SK-N-SH (cell line): ENCODE measurements at regions not wholly inside any gene's neighbourhood (a gene's known extent, or its start where the extent isn't known, plus 50 kb on each side); places are given as distances from the start of the nearest gene placed in this dataset.
"Not testable (repeated sequence)": the region's sequence is repeated elsewhere in the genome, so short reads cannot be mapped to it uniquely, and the experiment has no call there.

Source experiments
- CTCF ChIA-PET: fragments of 300-600, 350-600 bp; formaldehyde crosslinking; extraction: SDS; loops from one replicate; lab custom pipeline; 2021; lab: Yijun Ruan, JAX
- POLR2A ChIA-PET: fragments of 350-600 bp; sonication (Branson Sonifier 250); formaldehyde crosslinking; extraction: SDS; loops from one replicate; lab custom pipeline; 2020; ENCODE audit warnings: antibody characterized with exemption, inconsistent platforms; lab: Yijun Ruan, JAX
- DNase-seq: peaks from one replicate; pipeline ENCODE4 v3.0.0; 2012
- H2AFZ ChIP-seq: fragments of 200-600 bp; sonication (generic); 2 replicates; pipeline ENCODE4 v1.8.1; 2016; ENCODE audit warnings: antibody characterized with exemption, mild to moderate bottlenecking, low read depth
- H3F3A ChIP-seq: fragments of 200-600 bp; sonication (generic); replicated peaks from 2 replicates; pipeline ENCODE3; 2016; ENCODE audit warnings: antibody characterized with exemption, mild to moderate bottlenecking; ENCODE audit not compliant: insufficient read depth
- H3K27ac ChIP-seq, 2 experiments: fragments of 200-500 bp in 1 of 2; fragments of 200-600 bp in 1 of 2; sonication (Bioruptor generic) in 1 of 2; sonication (generic), shearing (Covaris generic) in 1 of 2; 2 replicates each; pipeline versions ENCODE4 v1.5.1 to v1.6.1; 2014 to 2016; ENCODE audit warnings: low read depth in 2 of 2, inconsistent platforms in 1 of 2, low read length in 1 of 2, mild to moderate bottlenecking in 1 of 2, mixed read lengths in 1 of 2
- H3K27me3 ChIP-seq: fragments of 200-600 bp; sonication (generic), shearing (Covaris generic); 2 replicates; pipeline ENCODE4 v1.6.1; 2016; ENCODE audit warnings: mixed run types; ENCODE audit not compliant: insufficient read depth
- H3K36me3 ChIP-seq, 2 experiments: fragments of 200-500 bp in 1 of 2; fragments of 200-600 bp in 1 of 2; sonication (Bioruptor generic) in 1 of 2; sonication (generic) in 1 of 2; replicated peaks in 1 of 2; 2 replicates each; pipeline versions ENCODE3 to v1.5.1; 2014 to 2016; ENCODE audit warnings: low read length in 1 of 2, mild to moderate bottlenecking in 1 of 2; ENCODE audit not compliant: insufficient read depth in 2 of 2, control insufficient read depth in 1 of 2
- H3K4me1 ChIP-seq, 2 experiments: fragments of 200-500 bp in 1 of 2; fragments of 200-600 bp in 1 of 2; sonication (Bioruptor generic) in 1 of 2; sonication (generic), shearing (Covaris generic) in 1 of 2; 2 replicates each; pipeline versions ENCODE4 v1.5.1 to v1.6.1; 2014 to 2016; ENCODE audit warnings: low read depth in 1 of 2, low read length in 1 of 2, mixed run types in 1 of 2; ENCODE audit not compliant: insufficient read depth in 2 of 2, control insufficient read depth in 1 of 2
- H3K4me2 ChIP-seq: fragments of 200-600 bp; sonication (generic), shearing (Covaris generic); 2 replicates; pipeline ENCODE4 v1.6.1; 2017; ENCODE audit warnings: mixed run types
- H3K4me3 ChIP-seq, 2 experiments: fragments of 200-500 bp in 1 of 2; fragments of 200-600 bp in 1 of 2; sonication (Bioruptor generic) in 1 of 2; sonication (generic), shearing (Covaris generic) in 1 of 2; 2 replicates each; pipeline versions ENCODE4 v1.5.1 to v1.8.1; 2014 to 2016; ENCODE audit warnings: low read depth in 2 of 2, inconsistent platforms in 1 of 2, low read length in 1 of 2, mild to moderate bottlenecking in 1 of 2, mixed read lengths in 1 of 2, moderate library complexity in 1 of 2
- H3K79me2 ChIP-seq: fragments of 200-600 bp; sonication (generic); 2 replicates; pipeline ENCODE4 v1.8.1; 2017; ENCODE audit warnings: mild to moderate bottlenecking; ENCODE audit not compliant: insufficient read depth
- H3K9ac ChIP-seq: fragments of 200-600 bp; sonication (generic); 2 replicates; pipeline ENCODE4 v1.6.1; 2017; ENCODE audit warnings: mixed run types
- H3K9me2 ChIP-seq: fragments of 200-600 bp; sonication (generic); 2 replicates; pipeline ENCODE4 v1.6.1; 2017; ENCODE audit warnings: mixed run types
- H3K9me3 ChIP-seq: fragments of 200-600 bp; sonication (generic); 2 replicates; pipeline ENCODE4 v1.6.1; 2017; ENCODE audit warnings: mixed run types, mild to moderate bottlenecking, moderate library complexity
- H4K20me1 ChIP-seq: fragments of 200-600 bp; sonication (generic); 2 replicates; pipeline ENCODE4 v1.6.1; 2017; ENCODE audit warnings: mild to moderate bottlenecking, mixed run types; ENCODE audit not compliant: insufficient read depth
- CHD2 ChIP-seq: fragments of 150-350 bp; IDR thresholded peaks from 2 replicates; pipeline ENCODE4 v1.6.1; 2018; ENCODE audit warnings: low read length; ENCODE audit not compliant: partially characterized antibody
- FOSL2 ChIP-seq: IDR thresholded peaks from 2 replicates; pipeline ENCODE4 v1.4.0; 2012; ENCODE audit warnings: low read depth, mild to moderate bottlenecking, moderate library complexity, borderline replicate concordance
- GABPA ChIP-seq: IDR thresholded peaks from 2 replicates; pipeline ENCODE4 v1.4.0; 2012; ENCODE audit warnings: low read depth, mild to moderate bottlenecking
- MXI1 ChIP-seq: IDR thresholded peaks from 2 replicates; pipeline ENCODE4 v1.6.1; 2012; ENCODE audit warnings: mild to moderate bottlenecking, low read depth, low read length, improper control_type of control experiment
- RFX5 ChIP-seq: IDR thresholded peaks from 2 replicates; pipeline ENCODE4 v1.6.1; 2012; ENCODE audit warnings: mild to moderate bottlenecking, improper control_type of control experiment, low read length
- SIN3A ChIP-seq: IDR thresholded peaks from 2 replicates; pipeline ENCODE4 v1.6.1; 2012; ENCODE audit warnings: low read depth, mild to moderate bottlenecking, low read length, moderate library complexity, borderline replicate concordance
- SMC3 ChIP-seq: IDR thresholded peaks from 2 replicates; pipeline ENCODE4 v1.6.1; 2012; ENCODE audit warnings: low read depth, low read length, improper control_type of control experiment
- WGBS: methylation state at CpG from one replicate; pipeline ENCODE4 v1.1.6; 2017; ENCODE audit warnings: low lambda C conversion rate; 5-methylcytosine and 5-hydroxymethylcytosine counted together
- TF ChIP-seq, protein P1 (sequence below): IDR thresholded peaks from 2 replicates; pipeline ENCODE4 v1.4.0; 2012; ENCODE audit warnings: low read depth
- TF ChIP-seq, protein P2 (sequence below): fragments of 200-600 bp; sonication (generic); IDR thresholded peaks from 2 replicates; pipeline ENCODE4 v1.6.1; 2017; ENCODE audit warnings: antibody characterized with exemption, mild to moderate bottlenecking, moderate library complexity
- TF ChIP-seq, protein P3 (sequence below): IDR thresholded peaks from 2 replicates; pipeline ENCODE4 v1.4.0; 2012; ENCODE audit warnings: low read depth, borderline replicate concordance

DNA sequence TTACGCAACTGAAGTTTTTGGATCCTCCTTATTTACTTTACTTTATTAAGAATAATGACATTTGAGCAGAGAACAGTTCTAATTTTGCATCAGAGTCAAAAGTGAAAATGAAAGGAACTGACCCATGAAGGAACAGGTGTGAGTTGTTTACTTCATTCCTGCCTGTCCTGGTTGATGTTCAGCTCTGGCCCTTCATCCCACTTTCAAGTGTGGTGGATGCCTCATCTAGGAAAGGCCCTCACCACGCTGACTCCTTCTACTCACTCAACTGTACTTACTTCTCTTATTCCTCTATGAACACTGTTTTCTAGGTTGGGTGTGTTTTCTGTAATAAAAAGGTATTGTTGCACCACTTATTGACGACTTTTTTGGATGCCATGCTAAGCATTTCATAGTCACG lies 61.8 kb upstream of the PLEKHG4B start:
- Histone ChIP-seq H3K79me2 (no peaks in the 10 kb centered on the region), H3K9ac (no peak overlapping the region), H3K36me3 (no peaks in the 10 kb centered on the region), H3F3A (no peaks in the 10 kb centered on the region), H3K9me2 (no peaks in the 10 kb centered on the region), H3K9me3 (no peaks in the 10 kb centered on the region), H3K4me3 (no peak overlapping the region), H3K4me2 (no peak overlapping the region), H3K27me3 (peaks cover 12% of the 10 kb centered on the region; the same call in 1 of the 2 replicates), H3K27ac (no peak overlapping the region), H4K20me1 (no peaks in the 10 kb centered on the region), H3K4me1 (no peaks in the 10 kb centered on the region), H2AFZ (no peak overlapping the region)
- TF ChIP-seq RFX5 (no peak), SMC3 (no peak), FOSL2 (no peak), CHD2 (no peak), MXI1 (no peak), SIN3A (no peak), GABPA (no peak)
- TF ChIP-seq, protein P1, sequence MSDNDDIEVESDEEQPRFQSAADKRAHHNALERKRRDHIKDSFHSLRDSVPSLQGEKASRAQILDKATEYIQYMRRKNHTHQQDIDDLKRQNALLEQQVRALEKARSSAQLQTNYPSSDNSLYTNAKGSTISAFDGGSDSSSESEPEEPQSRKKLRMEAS = no peak
- TF ChIP-seq, protein P2, sequence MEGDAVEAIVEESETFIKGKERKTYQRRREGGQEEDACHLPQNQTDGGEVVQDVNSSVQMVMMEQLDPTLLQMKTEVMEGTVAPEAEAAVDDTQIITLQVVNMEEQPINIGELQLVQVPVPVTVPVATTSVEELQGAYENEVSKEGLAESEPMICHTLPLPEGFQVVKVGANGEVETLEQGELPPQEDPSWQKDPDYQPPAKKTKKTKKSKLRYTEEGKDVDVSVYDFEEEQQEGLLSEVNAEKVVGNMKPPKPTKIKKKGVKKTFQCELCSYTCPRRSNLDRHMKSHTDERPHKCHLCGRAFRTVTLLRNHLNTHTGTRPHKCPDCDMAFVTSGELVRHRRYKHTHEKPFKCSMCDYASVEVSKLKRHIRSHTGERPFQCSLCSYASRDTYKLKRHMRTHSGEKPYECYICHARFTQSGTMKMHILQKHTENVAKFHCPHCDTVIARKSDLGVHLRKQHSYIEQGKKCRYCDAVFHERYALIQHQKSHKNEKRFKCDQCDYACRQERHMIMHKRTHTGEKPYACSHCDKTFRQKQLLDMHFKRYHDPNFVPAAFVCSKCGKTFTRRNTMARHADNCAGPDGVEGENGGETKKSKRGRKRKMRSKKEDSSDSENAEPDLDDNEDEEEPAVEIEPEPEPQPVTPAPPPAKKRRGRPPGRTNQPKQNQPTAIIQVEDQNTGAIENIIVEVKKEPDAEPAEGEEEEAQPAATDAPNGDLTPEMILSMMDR = no peak
- TF ChIP-seq, protein P3, sequence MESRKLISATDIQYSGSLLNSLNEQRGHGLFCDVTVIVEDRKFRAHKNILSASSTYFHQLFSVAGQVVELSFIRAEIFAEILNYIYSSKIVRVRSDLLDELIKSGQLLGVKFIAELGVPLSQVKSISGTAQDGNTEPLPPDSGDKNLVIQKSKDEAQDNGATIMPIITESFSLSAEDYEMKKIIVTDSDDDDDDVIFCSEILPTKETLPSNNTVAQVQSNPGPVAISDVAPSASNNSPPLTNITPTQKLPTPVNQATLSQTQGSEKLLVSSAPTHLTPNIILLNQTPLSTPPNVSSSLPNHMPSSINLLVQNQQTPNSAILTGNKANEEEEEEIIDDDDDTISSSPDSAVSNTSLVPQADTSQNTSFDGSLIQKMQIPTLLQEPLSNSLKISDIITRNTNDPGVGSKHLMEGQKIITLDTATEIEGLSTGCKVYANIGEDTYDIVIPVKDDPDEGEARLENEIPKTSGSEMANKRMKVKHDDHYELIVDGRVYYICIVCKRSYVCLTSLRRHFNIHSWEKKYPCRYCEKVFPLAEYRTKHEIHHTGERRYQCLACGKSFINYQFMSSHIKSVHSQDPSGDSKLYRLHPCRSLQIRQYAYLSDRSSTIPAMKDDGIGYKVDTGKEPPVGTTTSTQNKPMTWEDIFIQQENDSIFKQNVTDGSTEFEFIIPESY = no peak
- WGBS = 11% methylated on average over 4 of the region's 4 CpGs
- ChIA-PET CTCF (no interaction called here), POLR2A (no interaction called here)
- DNase-seq = no peak

DNA sequence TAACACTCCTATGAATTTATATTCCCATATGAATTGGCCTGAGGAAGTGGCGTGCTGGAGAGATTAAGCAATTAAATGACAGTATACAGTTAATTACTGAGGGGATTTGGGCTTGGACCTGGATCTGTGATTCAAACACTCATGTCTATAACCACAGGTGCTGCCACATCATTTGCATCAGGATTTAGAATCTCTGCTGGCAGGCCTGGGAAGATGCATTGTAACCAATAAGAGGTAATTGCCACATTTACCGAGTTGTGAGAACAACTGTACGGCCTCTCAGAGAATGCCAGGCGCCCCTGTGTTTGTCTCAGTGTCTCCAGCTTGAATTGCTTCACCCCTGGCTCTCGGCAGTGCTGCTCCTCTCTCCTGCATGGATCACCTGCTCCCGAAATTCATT lies 61.4 kb upstream of the PLEKHG4B start:
- H3K9me2 ChIP-seq, H3K9ac ChIP-seq, H3K9me3 ChIP-seq, H3K4me2 ChIP-seq, H3K4me1 ChIP-seq, CTCF ChIA-PET, H3F3A ChIP-seq, H3K27ac ChIP-seq, H3K36me3 ChIP-seq, H4K20me1 ChIP-seq, H2AFZ ChIP-seq, DNase-seq, H3K4me3 ChIP-seq, H3K79me2 ChIP-seq, POLR2A ChIA-PET: not testable (repeated sequence)
- 7% methylated on average over 3 of the region's 6 CpGs for WGBS
- peaks cover 12% of the 10 kb centered on the region; the same call in 1 of the 2 replicates for H3K27me3 ChIP-seq
